NOMO-1 (cell line): ENCODE measurements at regions not wholly inside any gene's neighbourhood (a gene's known extent, or its start where the extent isn't known, plus 50 kb on each side); places are given as distances from the start of the nearest gene placed in this dataset.
"Not testable (repeated sequence)": the region's sequence is repeated elsewhere in the genome, so short reads cannot be mapped to it uniquely, and the experiment has no call there.

Source experiments
- DNase-seq, 2 experiments: peaks; one replicate each; lab custom pipeline; 2025; ENCODE audit not compliant: unreplicated experiment in 2 of 2; lab: John Stamatoyannopoulos, UW

DNA sequence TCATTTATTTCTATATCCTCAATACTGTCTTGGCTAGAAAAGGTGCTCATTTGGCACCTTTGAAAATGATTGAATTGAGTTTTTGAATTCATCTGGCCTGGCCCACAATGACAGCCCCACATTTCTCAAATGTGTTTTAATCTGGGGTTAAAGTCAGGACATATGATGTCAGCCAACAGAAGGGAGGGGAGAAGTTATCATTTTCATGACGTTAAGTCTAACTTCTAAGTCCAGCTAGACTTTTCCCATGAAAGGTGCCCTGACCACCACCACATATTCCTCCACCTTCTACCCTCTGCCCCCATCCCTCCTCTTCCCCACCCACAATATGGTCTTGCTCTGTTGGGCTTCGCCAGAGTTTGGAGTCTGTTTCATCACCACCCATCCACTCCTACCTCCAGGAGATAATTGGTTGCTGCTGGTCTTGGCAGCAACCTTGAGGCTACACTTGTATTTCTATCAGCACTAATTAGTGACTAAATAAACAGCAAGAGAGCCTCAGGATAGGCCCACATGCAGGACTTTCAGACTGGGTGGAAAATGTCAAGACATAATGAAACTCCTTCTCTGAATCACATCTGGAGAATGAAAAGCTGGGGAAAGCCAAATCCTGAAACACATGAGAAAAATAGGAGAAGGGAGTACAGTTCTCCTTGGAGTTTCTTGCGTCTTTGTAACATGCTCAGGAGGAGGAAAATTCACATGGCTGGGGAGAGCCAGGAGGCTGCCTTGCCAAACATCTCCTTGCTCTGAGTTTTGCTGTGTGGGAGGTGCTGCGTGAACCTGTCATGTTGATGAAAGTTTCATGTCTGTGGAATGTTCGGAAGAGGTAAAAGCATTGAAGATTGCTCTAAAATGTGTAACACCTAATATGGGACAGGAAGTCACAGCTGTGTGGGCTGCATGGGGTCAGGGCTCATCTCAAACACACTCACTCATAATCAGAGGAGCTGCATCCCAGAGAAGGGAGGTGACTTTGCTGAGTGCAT is 544.7 kb upstream of the KLF4 start:
- DNase-seq = no peak

DNA sequence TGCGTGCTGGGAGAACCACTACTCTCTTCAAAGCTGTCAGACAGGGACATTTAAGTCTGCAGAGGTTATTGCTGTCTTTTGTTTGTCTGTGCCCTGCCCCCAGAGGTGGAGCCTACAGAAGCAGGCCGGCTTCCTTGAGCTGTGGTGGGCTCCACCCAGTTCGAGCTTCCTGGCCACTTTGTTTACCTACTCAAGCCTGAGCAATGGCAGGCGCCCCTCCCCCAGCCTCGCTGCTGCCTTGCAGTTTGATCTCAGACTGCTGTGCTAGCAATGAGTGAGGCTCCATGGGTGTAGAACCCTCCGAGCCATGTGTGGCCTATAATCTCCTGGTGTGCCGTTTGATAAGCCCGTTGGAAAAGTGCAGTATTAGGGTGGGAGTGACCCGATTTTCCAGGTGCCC is 542.5 kb upstream of the KLF4 start:
- DNase-seq = not testable (repeated sequence)

DNA sequence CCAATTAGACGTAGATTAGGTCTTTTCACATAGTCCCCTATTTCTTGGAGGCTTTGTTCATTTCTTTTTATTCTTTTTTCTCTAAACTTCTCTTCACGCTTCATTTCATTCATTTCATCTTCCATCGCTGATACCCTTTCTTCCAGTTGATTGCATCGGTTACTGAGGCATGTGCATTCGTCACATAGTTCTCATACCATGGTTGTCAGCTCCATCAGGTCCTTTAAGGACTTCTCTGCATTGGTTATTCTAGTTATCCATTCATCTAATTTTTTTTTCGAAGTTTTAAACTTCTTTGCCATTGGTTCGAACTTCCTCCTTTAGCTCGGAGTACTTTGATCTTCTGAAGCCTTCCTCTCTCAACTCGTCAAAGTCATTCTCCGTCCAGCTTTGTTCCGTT is 541.7 kb upstream of the KLF4 start:
- not testable (repeated sequence) for DNase-seq

DNA sequence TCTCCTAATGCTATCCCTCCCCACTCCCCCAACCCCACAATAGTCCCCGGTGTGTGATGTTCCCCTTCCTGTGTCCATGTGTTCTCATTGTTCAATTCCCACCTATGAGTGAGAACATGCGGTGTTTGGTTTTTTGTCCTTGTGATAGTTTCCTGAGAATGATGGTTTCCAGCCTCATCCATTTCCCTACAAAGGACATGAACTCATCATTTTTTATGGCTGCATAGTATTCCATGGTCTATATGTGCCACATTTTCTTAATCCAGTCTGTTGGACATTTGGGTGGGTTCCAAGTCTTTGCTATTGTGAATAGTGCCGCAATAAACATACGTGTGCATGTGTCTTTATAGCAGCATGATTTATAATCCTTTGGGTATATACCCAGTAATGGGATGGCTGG is 537.1 kb upstream of the KLF4 start:
- DNase-seq = not testable (repeated sequence)

DNA sequence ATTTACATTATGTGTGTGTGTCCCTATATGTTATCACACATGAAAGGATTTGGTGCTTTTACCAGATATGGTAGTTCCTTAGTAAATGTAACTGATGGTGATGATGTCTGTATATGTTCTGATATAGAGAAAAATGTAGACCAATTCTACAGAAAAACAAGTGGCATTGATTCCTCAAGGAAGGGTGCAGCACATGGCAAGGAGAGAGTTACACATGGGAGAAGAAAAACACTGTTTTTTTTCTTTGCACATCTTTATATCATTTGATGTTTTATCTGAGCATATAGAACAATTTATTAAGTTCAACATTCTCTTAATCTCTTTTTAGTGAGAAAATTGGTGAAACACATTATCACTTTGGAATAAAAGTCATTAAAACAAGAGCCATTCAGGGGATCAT is 535.0 kb upstream of the KLF4 start:
- DNase-seq = no peak

DNA sequence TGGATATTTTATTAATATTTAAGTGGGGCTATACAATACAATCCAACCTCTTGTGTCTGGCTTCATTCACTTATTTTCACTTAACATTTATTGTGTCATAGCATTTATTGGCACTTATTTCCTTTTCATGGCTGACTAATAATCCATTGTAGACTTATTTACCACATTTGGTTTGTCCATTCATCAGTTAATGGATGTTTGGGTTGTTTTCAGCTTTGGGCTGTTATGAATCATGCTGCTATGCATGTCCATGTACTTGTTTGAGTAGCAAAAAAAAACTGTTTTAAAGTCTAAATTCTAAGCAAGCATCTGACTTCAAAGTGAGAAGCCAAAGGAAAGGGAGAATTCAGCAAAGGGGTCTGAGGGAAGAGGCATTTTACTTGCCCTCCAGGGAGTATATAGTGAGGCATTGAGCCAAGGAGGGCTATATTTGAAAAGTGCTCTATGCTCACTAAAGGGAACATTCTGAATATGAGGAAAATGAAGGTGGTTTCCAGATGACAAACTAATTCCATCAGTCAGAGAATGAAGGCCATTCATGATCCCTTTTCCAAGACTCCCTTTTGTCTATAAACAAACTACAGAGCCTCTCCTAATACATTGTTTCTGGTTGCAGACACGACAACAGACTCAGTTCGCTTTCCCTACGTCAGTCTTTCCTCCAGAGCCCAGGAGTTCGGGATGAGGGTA is 532.8 kb upstream of the KLF4 start:
- no peak for DNase-seq

DNA sequence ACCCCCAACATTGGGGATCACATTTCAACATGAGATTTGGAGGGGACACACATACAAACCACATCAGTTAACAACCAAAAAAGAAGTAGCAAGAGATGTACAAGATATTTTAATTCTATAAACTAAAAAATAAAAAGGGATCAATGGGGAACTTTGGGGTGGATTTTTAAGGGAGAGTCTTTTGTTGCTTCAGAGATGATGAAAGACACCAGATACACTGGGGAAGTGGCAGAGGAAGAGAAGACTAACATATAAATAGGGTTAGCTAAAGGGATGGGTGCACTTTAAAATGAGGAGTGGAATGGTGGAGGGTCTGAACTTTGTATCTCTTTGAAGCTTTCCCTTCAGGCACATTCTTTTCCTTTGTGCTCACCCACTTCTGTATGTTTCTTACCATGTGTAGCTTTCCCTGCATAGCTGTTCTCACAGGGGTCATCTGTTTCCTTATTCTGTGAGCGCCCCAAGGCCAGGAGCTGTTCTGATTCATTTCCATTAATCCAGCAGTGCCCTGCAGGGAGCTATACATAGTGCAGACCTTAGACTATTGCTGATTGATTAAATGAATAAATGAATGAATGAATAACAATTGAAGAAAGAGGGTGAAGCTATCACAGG is 531.6 kb upstream of the KLF4 start:
- no peak for DNase-seq

DNA sequence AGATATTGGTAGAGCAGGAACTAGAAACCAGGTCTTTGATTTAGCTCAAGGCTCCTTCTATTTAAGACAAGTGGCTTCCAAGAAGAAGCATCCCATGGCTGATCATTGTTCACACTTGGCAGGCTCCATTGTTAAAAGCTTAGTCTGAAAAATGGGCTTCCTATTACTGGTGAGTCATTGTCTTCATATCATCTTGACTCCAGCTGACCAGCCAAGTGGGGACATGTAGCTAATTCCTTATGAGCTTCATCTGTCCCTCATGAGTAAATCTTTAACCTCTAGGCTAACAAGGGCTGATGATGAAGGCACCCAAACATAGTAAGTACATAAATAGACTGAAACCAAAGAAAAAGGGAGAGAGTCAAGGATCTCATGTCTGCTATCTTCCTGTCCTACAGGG is 530.3 kb upstream of the KLF4 start:
- no peak for DNase-seq

DNA sequence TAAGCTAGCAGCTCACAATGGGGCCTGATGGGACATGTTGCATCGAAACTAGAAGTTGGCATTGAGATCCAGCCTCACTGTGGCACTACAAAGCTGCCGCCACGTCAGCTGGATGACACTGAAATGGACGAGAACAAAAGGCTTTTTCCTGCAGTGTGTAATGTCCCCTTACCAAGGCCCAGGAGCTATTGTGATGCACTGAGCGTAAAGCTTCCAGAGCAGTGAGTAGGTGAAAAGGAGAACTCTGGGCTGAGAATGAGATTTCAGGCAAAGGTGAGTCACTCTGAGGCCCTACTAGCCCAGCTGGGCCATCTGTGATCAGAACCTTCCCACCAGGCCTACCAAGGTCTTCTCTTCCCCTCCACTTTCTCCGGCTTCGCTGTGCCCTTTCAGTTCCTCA is 528.1 kb upstream of the KLF4 start:
- DNase-seq = no peak

DNA sequence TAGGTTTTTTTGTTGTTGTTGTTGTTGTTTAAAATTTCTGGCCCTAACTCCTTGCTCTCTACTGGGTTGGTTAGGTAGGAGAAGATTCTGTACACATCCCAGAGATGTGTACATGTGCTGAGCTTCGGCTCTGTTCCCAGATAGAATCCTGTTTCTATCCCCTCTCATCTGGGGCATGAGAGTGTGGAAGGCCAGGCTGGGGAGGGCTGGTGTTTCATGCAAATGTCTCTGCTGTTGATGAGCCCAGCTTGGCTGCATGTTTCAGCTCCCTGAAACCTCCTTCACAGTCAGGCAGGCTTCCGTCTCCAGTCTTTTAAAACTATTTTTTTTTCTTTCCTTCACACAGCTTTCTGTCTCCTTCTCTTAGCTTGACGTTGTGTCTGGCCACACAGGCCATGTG is 526.9 kb upstream of the KLF4 start:
- no peak for DNase-seq

DNA sequence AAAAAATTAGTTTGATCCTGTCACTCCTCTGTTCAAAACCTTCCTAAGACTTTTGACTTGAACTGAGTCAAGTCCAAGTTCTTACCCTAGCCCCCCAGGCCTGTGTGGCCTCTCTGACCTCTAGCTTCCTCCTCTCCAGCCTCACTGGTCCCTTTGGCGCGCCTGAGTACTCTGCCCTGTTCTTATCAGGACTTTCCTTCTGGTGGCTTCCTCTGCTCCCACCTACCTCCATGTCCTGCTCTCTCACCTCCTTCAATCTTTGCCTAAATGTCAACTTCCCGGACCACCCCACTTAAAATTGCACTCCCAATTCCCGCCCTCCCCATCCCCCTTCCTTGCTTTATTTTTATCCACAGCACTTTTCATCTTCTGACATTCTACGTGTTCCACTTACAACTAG is 526.1 kb upstream of the KLF4 start:
- no peak for DNase-seq

DNA sequence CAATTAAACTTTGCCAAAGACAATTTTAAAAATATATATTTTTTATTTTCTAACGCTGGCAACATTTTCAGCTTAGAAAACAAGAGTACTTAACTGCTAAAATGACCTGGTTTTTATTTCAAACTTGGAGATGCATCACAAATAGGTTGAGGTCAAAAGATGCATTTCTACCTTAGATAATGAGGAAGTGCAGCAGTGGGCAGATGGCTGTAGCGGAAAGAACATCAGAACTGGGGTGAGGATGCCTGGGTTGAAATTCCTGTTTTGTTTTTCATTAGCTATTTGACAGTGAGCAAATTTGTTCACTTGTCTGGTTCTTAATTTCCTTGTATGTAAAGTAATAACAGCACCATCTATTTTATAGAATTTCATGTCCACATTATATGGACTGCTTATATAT is 524.8 kb upstream of the KLF4 start:
- DNase-seq = no peak

DNA sequence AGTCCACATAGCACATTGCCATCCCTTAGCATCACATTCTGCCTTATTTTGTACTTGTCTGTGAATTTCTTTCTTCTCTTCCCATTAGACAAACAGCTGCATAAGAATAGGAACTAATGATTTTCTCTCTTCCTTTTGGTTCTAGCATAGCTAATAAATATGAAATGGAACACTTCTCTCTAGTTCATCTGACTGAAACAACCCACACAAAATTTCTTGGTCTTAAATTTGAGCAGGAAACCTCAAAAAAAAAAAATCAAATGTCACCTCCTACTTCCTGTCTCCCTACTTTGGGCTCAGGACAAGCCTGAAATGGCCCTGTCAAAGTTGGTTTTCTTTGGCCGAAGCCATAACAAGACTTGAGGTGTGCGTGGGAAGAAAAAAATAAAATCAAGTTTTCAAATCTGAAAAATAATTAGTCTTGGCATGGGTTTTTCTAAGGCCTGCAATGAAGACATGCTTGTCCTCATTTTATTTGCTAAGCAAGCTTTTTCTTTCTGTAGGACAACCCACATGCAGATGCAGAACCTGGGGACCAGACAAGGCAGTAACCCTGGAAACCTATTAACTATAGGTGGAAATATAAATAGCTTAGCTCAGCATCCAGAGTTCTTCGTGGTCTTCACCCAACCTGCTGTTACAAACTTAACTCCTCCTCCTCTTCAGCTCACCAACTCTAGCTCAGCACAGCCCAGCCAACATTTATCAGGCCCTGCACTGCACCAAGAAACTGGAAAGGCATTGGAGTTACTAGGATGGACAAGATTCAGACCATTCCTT is 523.5 kb upstream of the KLF4 start:
- DNase-seq = no peak

DNA sequence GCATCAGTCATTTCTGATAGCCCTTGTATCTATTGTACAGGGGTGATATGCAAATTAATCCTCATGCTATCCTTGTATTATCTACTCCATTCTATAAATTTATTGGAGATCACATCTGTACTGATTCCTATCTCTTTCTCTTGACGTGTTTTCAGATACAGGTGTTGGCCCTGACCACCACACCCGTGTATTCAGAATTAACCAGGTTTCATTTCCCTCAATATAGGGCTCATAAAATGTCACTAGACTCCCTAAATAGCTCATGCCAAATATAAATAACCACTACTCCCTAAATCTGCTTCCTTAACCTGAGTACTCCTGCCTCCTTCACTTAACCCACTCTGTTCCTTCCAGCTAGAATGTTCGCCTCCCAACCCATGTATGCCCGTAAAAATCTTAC is 522.8 kb upstream of the KLF4 start:
- no peak for DNase-seq

DNA sequence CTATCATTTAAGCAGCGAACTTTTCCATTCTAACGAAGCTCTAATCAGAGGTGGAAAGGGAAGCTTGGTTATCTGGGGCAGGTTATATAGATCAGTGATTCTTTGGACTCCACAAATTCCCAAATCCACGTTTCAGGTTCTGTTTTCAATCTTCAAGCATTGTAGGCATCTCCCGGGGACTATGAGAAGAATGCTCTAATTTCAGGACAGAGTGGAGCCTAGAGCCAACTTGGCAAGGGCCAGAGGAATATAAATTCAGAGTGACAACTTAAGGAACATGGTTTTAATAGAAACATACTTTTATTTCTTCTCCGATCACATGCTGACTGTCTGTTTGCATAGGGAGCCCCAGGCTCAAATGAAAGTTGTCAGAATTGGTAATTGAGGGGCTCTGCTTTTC is 514.0 kb upstream of the KLF4 start:
- no peak for DNase-seq

DNA sequence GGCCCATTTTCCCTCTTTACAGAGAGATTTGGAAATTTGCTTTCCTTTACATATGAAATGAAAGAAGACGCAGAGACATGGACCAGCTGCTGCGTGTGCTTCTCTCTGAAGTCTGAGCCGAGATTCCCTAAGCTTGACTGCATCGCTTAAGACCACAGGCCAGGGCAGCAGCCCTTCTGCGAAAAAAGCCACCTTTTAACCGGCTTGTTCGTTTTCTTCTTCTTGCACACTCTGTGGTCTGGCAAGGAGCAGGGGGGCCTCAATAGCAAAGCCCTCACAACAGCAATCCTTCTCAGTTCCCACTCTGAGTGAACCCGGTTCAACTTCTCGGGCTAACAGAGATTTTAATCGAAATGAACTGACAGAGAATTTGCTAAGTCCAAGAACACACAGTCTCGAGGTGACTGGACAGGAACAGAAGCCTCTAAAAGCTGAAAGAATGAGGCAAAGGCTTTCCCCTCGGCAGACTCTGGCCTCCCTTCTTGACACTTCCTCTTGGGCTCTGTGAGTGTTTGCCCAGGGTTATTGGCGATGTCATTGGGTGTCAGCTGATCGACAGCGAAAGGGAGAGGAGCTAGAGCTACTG is 512.9 kb upstream of the KLF4 start:
- peak; percentile 67 to 74 for DNase-seq

DNA sequence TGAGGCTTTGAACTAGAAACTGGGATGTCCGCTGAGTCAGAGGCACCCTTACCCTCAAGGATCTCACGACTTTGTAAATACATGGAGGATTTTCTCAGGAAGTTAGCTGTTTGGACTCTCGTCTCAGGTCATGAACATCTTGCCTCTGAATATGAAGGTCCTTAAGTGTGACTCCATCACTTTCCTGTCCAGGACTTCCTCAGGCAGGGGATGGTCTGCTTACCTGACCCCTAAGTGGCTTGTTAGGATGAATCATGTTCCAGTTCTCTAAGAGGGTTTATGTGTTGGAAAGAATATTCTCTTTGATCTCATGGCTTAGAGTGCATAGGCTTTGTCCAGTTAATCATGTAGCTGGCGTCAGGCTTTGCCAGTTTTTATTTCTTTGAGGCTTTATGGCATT is 511.7 kb upstream of the KLF4 start:
- DNase-seq = no peak

DNA sequence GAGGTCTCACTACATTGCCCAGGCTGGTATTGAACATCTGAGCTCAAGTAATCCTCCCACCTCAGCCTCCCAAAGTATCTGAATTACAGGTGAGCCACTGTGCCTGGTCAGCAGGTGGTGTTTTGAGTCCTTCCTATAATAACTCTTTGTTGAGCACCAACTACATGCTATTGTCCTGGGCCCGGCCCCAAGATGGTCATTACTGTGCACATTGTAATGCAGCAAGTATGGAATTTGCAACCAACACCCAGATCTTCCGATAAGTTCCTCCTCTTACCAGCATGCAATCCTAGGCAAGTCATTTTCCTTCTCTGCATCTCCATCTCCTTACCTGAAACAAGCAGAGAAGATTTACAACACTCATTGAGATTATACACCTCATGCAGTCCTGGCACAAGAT is 510.3 kb upstream of the KLF4 start:
- no peak for DNase-seq

DNA sequence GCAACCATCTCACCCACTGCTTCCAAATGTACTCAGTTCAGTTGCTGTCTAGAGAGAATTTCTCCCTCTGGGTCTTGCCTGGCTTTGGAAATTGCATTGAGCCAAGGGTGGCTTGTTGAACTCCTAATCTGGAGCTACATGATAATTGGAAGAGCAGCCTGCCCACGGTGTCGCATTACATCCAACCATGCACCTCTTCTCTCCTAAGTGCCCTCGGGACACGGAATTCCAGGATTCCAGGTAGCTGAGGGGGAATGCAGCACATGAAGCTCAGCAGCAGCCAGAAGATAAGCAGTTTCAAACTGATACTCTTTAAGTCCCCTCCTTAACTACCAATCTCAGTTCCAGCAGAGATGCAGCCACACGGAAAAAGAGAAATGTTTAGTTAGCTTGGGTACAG is 509.4 kb upstream of the KLF4 start:
- no peak for DNase-seq

DNA sequence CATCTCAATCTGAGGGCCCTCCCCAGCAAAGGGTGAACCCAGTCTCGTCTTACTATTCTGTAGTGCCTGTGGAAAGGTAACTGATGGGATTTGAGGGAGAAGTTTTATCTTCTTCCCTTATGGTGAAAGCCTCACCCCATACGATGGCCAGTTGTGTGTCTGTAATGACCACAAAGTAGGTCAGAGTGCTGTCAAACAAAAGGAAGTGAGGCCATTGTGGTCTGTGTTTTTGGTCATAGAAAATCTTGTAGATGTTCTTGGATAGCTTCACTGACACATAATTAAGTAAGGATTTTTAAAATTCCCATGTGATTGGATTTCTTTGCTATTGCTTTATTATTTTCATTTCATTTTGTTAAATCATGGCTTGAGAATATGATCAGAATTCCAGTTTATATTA is 505.1 kb upstream of the KLF4 start:
- DNase-seq = peak; percentile 13 to 33

DNA sequence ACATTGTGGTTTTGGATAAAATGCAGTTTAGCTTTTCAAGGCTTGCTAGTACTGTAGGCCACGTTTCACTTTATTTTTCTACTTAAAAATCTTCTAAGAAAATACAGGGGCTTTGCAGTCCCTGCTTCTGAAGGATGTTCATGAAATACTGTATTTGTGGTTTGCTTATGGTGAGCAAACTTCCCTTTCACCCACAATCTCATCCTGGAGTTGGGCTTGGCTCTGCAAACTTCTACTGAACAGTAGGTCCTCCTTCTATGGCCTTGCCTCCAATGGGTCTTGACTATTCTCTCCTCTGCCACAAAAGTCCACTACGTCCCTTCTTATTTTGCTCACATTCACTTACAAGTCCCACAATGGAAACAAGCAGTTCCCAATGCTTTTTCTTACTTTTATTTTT is 502.7 kb upstream of the KLF4 start:
- DNase-seq = peak; percentile 32 to 46
